KOPT-K1 (cell line): ENCODE measurements at regions not wholly inside any gene's neighbourhood (a gene's known extent, or its start where the extent isn't known, plus 50 kb on each side); places are given as distances from the start of the nearest gene placed in this dataset.

Experiments
- H3K27ac ChIP-seq: fragments of 200-600 bp; sonication (generic); 2 replicates; pipeline ENCODE4 v1.5.1; 2016; ENCODE audit warnings: antibody characterized with exemption, mild to moderate bottlenecking, low read depth, low read length; ENCODE audit not compliant: poor library complexity, severe bottlenecking
- H3K36me3 ChIP-seq: fragments of 200-600 bp; sonication (generic); 2 replicates; pipeline ENCODE4 v1.5.1; 2017; ENCODE audit warnings: antibody characterized with exemption, mild to moderate bottlenecking, low read length, moderate library complexity; ENCODE audit not compliant: insufficient read depth
- H3K9me3 ChIP-seq: fragments of 200-600 bp; sonication (generic); 2 replicates; pipeline ENCODE4 v1.5.1; 2017; ENCODE audit warnings: antibody characterized with exemption, low read length, mild to moderate bottlenecking; ENCODE audit not compliant: insufficient read depth, poor library complexity, severe bottlenecking

DNA sequence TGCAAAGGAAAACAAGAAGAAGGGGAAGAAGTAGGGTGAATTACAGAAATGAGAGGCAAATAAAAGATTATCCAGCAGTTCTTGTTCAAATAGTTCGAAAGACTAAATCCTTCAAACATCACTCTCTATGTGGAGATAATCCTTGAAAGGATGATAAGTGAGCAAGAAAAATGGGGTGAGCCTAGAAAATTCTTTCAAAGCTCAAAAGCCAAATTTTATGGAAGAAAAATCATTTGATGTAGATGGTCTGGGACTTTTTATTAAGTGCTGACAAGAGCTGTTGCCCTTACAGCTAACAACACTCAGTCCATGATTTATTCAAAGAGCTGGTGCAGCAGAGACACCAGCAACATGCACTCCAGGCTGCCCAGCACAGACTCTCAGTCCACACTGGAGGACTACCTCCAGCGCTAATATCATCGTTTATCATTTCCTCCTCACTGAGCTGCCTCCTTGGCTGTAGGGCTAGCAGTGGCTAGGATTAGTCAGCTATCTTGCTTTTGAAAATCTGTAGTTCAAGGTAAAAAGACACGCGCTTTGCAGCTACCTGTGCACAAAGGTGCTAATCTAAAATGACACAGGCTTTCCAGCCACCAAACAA, 264.8 kb upstream of the KIF2A start:
- Histone ChIP-seq H3K36me3 (no peaks in the 10 kb centered on the region), H3K9me3 (peaks cover 3% of the 10 kb centered on the region), H3K27ac (no peak overlapping the region)

DNA sequence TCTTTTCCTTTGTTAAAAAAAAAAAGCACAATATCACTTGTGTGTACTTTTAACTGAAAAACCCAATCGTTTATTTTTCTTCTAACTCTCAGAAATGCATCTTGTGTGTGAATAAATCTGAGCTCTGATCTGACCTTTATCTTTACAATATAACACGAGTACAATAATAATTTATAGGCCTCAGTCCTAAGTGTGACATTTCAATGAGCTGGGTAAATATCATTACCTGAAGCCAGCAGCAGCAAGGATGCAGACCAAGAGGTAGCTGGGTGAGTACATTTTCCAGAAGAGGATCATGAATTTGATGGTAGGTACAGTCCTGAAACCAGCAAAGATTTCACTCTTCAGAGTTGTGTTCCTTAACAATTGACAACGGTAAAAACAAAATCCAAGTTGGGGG, 264.0 kb upstream of the KIF2A start:
- no peak overlapping the region for H3K27ac ChIP-seq
- H3K9me3 ChIP-seq: peaks cover 6% of the 10 kb centered on the region
- H3K36me3 ChIP-seq: no peaks in the 10 kb centered on the region

DNA sequence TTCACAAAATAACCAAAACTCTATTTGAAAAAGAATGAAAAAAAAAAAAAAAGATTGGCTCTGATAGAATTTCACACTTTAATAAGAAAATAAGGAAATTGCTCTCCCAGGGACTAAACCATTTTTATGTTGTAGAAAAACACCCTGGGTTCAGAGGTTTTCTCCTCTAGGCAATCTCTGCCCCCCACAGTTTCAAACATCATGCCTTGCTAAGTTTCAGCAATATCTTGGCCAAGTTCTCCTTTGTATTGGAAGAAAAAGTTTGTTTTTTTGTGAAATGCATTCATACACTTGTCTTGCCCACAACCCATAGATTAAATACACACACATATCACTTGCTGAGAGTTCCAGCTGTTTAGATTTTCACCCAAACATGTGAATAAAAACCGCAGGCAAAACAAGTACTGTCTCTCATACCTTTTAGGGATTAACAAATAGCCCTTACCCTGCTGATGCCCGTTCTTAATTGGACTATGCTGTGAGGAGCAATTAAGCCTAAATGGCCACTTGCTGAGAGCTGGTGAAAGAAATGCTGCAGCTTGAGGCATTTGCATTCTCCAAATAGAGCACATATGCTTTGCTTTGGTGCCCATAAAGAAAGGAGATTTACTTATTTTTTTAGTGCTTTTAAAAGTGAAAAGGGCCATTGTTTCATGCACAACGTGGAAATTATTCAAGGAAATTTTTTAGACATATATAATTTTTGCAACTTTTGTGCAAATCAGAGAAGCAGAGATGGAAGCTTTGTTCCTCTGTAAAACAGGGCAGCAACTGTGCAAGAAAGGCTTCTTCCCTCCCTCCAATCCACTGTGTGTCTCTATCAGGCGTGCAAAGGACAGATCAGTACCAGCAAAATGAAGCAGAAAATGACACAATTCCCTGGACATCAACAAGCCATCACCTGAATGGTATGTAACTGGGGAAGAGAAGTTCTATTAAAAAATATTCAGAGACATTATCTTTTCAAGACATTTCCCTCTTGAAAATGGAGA, 262.4 kb upstream of the KIF2A start:
- Histone ChIP-seq H3K27ac (no peak overlapping the region), H3K36me3 (no peaks in the 10 kb centered on the region), H3K9me3 (peaks cover 6% of the 10 kb centered on the region)

DNA sequence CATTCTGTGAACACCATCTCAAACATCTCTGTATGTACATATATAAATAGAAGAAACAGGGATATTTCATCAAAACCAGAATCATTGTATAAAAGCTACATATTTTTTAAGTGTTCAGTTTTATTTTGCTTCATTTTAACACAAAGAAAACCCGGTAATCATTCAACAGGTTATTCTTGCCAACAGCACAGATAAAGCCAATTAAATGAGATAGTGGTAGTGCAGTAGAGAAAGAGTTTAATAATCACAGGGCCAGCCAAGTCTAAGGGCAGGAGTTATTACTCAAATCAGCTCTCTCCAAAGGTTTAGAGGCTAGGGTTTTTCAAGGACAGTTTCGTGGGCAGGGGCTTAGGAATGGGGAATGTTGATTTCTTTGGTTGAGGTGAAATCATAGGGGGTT, 261.0 kb upstream of the KIF2A start:
- Histone ChIP-seq H3K36me3 (no peaks in the 10 kb centered on the region), H3K27ac (no peak overlapping the region), H3K9me3 (peaks cover 6% of the 10 kb centered on the region)

DNA sequence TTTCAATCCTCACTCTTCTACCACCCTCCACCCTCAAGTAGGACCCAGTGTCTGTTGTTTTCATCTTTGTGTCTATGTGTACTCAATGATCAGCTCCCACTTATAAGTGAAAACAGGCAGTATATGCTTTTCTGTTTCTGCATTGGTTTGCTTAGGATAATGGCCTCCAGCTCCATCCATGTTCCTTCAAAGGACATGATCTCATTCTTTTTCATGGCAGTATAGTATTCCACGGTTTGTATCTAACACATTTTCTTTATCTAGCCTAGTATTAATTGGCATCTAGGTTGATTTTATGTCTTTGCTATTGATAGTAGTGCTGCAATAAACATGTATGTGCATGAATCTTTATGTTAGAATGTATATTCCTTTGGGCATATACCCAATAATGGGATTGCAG, 259.8 kb upstream of the KIF2A start:
- H3K9me3 ChIP-seq: peaks cover 6% of the 10 kb centered on the region
- no peak overlapping the region for H3K27ac ChIP-seq
- no peaks in the 10 kb centered on the region for H3K36me3 ChIP-seq

DNA sequence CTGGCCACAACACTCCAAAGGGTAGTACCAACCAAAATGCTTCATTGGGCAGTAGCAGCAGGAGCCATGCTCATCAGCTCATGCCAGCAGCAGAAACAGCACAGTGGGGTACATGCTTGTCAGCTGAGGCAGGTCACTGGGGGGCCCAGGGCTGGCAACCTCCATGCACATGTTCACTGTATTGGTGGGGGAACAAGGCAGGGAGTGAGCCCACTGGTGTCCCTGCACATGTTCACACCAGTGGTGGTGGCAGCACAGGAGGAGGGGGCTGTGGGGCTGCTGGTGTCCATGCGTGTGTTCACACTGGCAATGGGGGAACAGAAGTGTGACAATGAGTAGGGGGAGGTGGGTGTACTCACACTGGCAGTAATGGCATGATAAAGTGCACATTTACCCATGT, 254.3 kb upstream of the KIF2A start:
- Histone ChIP-seq H3K27ac (no peak overlapping the region), H3K9me3 (no peaks in the 10 kb centered on the region), H3K36me3 (no peaks in the 10 kb centered on the region)

DNA sequence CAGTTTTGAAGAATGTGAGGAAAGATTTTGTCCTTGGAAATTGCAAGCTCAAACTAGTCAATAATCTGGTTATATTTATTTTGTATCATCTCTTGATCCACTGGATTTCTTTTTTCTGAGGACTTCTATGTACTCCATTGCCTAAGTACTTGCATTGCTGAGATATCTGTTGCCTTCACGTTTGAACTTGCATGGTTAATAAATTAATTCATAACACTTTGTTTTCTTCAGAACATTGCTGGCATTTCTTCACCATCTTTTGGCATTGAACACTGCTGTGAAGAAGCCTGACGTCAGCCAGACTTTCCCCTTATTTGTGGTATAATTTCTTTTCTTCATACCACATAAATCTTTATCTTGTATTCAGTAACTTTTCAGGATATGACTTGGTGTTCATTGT, 246.0 kb upstream of the KIF2A start:
- no peaks in the 10 kb centered on the region for H3K9me3 ChIP-seq
- H3K36me3 ChIP-seq: no peaks in the 10 kb centered on the region
- H3K27ac ChIP-seq: no peak overlapping the region

DNA sequence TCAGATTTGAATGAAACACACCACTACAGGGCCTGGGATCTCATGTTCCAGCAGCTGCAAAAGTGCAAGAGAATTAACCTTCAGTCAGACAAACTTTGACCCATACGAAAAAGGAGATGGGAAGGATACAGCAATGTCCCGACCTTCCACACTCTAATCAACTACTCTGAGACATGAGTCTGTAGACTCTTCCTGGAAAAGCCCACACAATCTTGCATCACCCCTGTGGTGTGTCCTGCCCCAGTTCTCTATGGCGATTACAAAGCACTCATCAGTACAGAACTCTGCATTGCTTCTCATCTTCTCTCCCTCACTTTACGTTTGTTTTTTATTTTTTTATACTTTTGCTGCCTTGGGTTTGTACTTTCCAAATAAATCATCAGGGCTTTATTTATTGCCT, 241.0 kb upstream of the KIF2A start:
- H3K27ac ChIP-seq: no peak overlapping the region
- no peaks in the 10 kb centered on the region for H3K36me3 ChIP-seq
- no peaks in the 10 kb centered on the region for H3K9me3 ChIP-seq

DNA sequence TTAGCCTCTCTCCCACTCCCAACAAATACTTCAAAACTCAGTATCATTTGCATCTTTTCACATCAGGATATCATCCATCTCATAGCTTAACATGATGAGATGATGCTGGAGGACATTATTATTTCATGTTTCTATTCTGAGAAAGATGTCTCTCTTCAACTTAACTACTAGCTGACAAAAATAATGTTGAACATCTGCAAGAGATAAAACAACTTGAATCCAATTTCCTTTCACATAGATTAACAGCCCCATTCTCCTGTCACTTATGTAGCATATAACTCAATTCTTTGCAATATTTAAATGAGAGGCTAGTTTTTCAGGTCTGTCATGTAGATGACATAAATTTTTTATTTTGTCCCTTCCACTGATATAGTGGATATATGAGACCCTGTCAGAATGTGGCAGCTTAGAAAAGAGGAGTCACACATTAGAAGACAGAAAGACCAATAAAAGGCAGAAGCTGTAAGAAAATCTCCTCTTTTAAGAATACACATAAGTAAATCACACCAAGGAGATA, 239.2 kb upstream of the KIF2A start:
- Histone ChIP-seq H3K36me3 (no peaks in the 10 kb centered on the region), H3K9me3 (no peaks in the 10 kb centered on the region), H3K27ac (no peak overlapping the region)

DNA sequence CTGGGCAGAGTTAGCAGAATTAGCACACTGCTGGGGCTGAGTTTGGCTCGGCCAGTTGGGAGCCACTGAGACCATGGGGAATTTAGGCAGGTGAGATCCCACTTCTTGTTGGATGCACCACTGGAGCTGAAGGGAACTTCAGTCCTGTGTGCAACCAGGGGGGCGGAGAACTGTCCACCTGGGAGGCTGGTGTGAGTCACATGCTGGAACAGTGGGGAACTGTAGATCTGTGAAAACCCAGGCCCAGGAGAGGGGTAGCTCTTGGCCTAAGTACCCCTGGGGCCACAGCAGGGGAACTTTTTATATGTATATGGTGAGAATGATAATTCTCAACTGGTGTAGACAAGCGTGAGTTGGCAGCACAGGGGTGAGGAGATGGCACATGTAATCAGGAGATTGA, 237.5 kb upstream of the KIF2A start:
- no peaks in the 10 kb centered on the region for H3K36me3 ChIP-seq
- no peaks in the 10 kb centered on the region for H3K9me3 ChIP-seq
- no peak overlapping the region for H3K27ac ChIP-seq

DNA sequence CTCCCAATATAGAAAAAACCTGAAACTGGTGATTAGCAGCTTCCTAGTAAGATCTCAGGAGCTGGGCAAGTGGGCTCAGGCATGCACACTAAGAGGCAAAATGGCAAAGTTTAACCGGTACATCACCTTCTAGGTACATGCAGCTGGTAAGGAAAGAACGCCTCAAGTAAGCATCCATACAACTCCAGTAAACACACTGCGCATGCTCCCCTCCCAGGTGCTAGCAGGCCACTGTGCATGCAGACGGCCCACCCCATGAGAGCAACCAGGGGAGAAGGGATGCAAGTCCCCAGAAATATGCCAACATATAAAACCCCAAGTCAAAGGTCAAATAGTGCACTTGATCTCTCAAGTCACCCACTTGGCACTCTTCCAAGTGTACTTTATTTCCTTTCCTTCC, 228.6 kb upstream of the KIF2A start:
- no peaks in the 10 kb centered on the region for H3K9me3 ChIP-seq
- H3K27ac ChIP-seq: no peak overlapping the region
- no peaks in the 10 kb centered on the region for H3K36me3 ChIP-seq

DNA sequence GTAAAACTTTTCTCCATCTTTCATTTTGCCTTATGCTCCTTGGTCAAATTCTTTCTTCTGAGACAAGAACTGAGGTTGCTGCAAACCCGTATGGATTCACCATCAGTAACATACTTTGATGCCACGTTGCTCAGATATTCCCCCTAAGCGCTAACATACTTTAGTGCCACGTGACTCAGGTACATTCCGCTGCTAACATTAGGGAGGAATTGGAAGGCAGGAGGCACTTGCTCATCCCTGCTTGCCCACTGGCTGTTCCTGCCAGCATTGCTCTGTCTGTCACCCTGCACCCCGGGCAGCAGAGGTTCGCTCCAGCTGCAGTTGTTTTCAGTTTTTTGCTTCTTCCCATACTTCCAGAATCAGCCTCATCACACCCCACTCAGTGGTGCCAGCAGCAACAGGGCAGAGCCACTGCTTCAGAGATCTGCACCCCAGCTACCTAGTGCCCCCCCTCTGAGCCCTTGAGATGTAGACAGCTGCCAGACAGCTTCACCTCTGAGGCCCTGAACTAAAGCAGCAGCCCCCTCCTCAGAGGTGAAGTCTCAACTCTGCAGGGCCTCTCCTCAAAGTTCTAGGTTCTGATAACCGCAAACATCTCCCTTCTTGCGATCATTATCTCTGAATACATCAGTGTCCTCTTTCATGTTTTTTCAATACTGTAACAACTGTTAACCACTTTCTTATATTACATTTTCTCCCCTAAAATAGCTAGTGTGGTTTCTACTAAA, 228.0 kb upstream of the KIF2A start:
- Histone ChIP-seq H3K27ac (no peak overlapping the region), H3K9me3 (no peaks in the 10 kb centered on the region), H3K36me3 (no peaks in the 10 kb centered on the region)

DNA sequence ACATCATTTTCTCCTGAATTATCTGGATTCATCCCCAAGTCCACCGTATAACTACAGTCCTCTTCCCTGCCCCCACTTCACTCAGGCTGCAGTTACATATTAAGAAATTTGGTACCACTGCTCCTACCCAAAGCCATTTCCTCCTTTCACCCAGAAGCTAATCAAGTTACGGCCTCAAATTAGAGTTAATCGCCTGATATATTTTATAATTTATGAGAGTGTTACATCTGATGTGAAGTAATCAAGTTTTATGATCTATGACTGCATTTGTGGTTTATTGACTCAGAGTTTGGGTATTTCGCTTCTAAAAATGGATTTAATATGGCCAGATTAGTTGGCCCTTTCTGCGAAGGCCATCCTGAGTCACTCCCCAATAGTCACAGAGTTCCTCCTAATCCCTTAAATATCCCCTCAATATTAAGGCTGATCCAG, 223.6 kb upstream of the KIF2A start:
- Histone ChIP-seq H3K36me3 (no peaks in the 10 kb centered on the region), H3K9me3 (no peaks in the 10 kb centered on the region), H3K27ac (no peak overlapping the region)

DNA sequence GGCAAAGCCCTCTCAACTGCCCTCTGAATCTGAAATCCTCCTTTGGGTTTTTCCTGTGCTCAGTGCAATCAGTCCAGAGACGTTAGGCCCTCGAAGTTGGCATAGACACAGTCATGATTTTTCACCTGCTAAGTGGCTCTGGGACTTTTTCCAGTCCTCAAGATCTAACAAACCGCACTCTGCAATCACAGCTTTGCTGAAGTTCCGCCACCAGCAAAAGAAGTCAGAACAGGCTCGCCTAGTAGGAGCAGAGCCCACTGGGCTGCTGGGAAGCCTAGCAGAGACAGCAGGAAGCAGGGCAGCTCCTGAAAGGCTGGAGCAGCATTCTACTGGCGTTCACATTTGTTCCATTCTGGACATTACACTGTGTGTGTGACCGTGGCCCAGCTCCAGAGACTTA, 222.8 kb upstream of the KIF2A start:
- H3K36me3 ChIP-seq: no peaks in the 10 kb centered on the region
- H3K27ac ChIP-seq: no peak overlapping the region

DNA sequence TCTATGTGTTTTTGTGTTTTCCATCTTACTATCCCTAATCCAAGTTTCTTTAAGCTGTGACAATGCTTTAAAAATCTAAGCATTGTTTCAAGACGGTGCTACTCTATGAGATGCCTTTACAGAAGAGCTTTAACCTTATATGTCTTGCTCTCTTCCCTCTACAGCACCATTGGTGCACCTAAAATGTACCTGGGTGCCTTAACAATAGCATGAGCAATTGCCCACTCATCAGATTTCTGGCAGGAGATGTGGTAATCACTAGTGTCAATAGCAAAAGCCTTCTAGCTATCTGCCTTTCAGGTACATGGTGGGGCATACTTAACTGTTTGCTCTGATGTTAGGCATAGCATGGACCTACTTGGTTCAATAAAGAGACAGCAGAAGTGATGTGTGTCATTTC, 222.3 kb upstream of the KIF2A start:
- H3K36me3 ChIP-seq: no peaks in the 10 kb centered on the region
- no peaks in the 10 kb centered on the region for H3K9me3 ChIP-seq
- no peak overlapping the region for H3K27ac ChIP-seq

More for the DNA sequence above, 222.8 kb upstream of the KIF2A start:
- no peaks in the 10 kb centered on the region for H3K9me3 ChIP-seq
